GM21360 (cell line): ENCODE measurements at regions not wholly inside any gene's neighbourhood (a gene's known extent, or its start where the extent isn't known, plus 50 kb on each side); places are given as distances from the start of the nearest gene placed in this dataset.
A peak's percentile ranks its signal among the peaks of the same experiment; 100 is the strongest.
"Not testable (repeated sequence)": the region's sequence is repeated elsewhere in the genome, so short reads cannot be mapped to it uniquely, and the experiment has no call there.

Experiments
- ATAC-seq: cut with Tn5 transposase; IDR thresholded peaks from one replicate; pipeline ENCODE4 v1.9.1; 2021; ENCODE audit warnings: mild to moderate bottlenecking, moderate library complexity; ENCODE audit not compliant: unreplicated experiment

GRCh38 chr4:97437998-97438705 lies 705.1 kb downstream of the STPG2 start:
- not testable (repeated sequence) for ATAC-seq

GRCh38 chr4:97453186-97453585 lies 690.1 kb downstream of the STPG2 start:
- ATAC-seq: no peak

GRCh38 chr4:97457253-97457652 lies 686.0 kb downstream of the STPG2 start:
- ATAC-seq: no peak

GRCh38 chr4:97468272-97468671 lies 675.0 kb downstream of the STPG2 start:
- ATAC-seq: no peak

GRCh38 chr4:97475621-97476020 lies 667.7 kb downstream of the STPG2 start:
- no peak for ATAC-seq

- no peak for ATAC-seq
Measured at GRCh38 chr4:97477974-97478373, 665.3 kb downstream of the STPG2 start.

- ATAC-seq: no peak
Measured at GRCh38 chr4:97479388-97479787, 663.9 kb downstream of the STPG2 start.

- no peak for ATAC-seq
Measured at GRCh38 chr4:97491856-97492255, 651.4 kb downstream of the STPG2 start.

GRCh38 chr4:97493815-97494518 lies 649.3 kb downstream of the STPG2 start:
- no peak for ATAC-seq

- no peak for ATAC-seq
Measured at GRCh38 chr4:97496298-97496873, 646.9 kb downstream of the STPG2 start.

- ATAC-seq: no peak
Measured at GRCh38 chr4:97498875-97499274, 644.4 kb downstream of the STPG2 start.

- peak; percentile 91 for ATAC-seq
Measured at GRCh38 chr4:97500423-97500822, 642.9 kb downstream of the STPG2 start.

- no peak for ATAC-seq
Measured at GRCh38 chr4:97504713-97505112, 638.6 kb downstream of the STPG2 start.

GRCh38 chr4:97507587-97508245 lies 635.6 kb downstream of the STPG2 start:
- ATAC-seq: no peak
